ENCODE measurements at regions not wholly inside any gene's neighbourhood (a gene's known extent, or its start where the extent isn't known, plus 50 kb on each side); places are given as distances from the start of the nearest gene placed in this dataset.
"Not testable (repeated sequence)": the region's sequence is repeated elsewhere in the genome, so short reads cannot be mapped to it uniquely, and the experiment has no call there.

DNA sequence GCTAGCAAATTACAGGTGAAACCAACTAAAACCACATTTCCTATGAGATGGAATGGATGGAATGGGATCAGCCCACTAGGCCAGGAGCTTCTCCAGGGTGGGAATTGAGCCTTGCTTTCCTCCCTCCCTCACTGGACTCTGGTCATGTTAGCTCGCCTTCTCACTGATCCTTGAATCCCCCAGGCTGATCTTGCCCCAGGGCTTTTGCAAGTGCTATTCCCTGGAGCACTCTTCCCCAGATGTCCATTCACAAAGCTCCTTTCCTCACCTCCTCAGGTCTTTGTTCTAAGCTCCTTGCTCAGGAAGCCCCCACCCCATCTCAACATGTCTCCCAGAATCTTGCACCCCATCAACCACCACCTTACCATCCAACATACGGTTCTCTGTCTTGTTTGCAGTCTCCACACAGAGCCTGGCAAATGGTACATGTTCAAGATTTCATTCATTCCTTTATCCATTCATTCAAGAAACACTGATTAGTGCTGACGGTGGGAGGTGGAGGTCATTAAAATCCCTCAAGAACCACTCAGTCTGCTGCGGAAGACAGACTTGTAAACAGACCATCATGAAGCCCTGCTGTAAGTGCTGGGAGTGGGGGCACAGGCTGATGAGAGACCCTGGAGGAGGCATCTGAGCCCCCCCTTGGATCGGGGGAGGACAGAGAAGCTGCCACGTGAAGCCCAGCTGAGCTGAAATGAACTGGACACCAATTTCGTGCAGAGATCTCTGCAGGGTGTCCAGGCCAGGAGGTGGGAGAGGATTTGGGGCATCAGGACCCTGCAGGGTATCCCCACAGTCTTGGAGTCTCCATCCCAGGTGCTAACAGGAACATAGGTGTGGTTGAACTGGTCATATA lies 141.7 kb downstream of the BARX1 start:
- DNase-seq (ENCODE audit: low read depth, low spot score), result no peak

GRCh38 chr9:93812410-93812668 lies 142.8 kb downstream of the BARX1 start:
- DNase-seq (ENCODE audit: low read depth, low spot score), result no peak

GRCh38 chr9:93810028-93810971 lies 144.9 kb downstream of the BARX1 start:
- DNase-seq (ENCODE audit: low read depth, low spot score), result peak; percentile 74

GRCh38 chr9:93809204-93809940 lies 145.8 kb downstream of the BARX1 start:
- no peak for DNase-seq (ENCODE audit: low read depth, low spot score)

DNA sequence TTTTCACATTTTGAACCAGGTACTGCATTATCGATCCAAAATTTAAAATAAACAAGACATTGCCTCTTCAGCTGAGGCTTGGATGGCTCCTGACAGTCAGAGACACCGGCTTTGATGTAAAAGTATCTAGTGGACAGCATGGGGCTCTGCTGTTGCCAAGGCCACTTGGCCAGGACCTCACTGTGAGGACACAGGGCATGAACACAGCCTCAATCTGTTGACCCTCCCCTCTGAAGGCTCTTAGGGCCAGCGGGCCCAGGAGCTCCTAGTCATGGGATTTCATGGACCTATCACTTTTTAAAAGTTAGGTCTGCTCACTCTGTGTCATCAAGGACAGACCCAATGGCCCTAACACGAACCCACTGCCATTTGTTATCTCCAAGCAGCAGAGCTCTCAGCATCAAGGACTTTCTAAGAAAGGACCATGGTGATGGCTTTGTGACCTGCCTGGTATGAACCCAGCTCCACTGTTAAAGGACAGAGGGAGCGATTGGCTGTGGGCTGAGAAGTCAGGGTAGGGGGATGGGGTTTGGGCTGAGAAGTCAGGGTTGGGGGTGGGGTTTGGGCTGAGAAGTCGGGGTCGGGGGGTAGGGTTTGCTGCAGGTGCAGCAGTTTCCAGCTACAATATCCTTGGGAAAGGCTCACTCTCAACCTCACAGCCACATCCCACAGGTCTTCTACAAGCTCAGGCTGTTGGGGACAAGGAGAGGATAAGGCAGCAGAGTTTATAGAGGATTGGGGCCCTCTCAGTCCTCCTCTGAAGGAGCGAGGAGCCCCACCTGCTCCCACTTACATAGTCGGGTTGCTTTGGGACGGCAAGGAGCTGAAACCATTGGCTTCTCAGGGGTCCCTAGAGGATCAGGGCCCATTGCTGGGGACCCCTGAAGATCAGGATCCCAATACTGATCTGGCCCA lies 146.8 kb downstream of the BARX1 start:
- no peak for DNase-seq (ENCODE audit: low read depth, low spot score)

DNA sequence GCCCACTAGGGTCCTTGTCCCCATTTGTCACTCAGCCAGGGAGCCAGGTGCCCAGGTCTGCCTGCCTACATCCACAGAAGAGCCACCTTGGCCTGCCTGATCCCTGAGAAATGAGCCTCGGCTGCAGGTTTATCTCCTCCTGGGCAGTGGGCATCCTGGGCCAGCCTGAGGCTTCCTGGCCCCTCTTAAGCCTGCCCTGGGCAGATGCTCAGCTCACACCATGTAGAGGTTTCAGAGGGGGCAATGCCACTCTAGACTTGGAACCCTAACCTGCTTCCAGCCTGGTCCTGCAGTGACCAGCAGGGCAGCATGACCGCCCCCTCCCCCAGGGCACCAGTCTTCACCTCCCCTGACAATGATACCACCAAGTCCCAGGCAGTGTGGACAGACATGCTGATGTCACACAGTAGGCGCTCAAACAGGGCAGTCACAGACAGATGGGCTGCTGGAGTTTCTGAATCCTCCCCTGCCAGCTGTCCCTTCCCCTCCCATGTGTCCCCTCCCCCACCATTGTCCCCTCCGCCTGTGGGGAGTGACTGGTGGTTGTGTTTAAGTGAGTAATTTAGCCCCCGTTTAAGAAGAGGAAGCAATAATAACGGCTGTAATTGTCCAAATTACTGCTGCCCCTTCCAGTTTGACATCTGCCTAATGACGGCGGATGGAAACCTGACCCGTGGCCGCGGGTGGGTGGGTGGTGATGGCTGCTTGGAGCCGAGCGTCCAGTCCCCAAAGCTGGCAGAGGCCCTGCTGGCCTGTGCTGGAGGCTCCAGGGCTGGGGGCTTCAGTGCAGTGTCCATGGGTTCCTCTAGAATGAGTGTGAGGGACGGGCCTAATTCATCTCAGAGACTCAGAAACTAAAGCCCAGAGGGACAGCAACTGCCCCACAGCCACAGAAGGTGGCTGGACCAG lies 147.7 kb downstream of the BARX1 start:
- DNase-seq (ENCODE audit: low read depth, low spot score), result no peak

DNA sequence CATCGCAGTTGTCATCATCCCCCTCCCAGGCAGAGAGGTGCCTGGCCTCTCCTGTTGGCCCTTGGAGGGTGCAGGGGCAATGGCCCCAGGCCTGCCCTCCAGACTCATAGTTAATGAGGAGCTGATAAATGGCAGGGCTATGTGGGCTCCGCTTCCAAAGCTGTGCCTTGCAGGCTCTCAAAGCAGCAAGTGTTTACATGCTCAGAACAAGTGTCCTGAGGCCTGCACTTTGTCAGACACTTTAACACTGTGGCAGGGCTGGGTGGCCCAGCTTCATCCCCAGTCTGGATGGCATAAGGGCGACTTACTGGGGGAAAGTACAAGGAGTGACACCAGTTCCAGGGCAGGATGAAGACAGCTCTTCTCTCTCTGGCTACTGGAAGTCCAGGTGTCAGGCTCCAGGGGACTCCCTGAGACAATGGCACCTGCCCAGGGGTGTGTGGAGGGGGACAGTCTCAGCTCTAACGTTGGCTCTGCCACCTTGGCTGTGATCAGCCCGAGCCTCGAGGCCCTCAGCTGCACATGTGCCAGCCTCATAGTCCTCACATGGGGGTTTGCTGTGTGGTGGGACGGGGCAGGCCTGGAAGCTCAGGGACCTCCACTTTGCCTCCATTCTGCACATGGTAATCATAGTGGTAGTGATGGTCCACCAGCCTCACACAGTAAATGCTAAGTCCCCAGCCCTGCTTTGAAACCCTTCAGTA lies 153.4 kb downstream of the BARX1 start:
- DNase-seq (ENCODE audit: low read depth, low spot score), result no peak

DNA sequence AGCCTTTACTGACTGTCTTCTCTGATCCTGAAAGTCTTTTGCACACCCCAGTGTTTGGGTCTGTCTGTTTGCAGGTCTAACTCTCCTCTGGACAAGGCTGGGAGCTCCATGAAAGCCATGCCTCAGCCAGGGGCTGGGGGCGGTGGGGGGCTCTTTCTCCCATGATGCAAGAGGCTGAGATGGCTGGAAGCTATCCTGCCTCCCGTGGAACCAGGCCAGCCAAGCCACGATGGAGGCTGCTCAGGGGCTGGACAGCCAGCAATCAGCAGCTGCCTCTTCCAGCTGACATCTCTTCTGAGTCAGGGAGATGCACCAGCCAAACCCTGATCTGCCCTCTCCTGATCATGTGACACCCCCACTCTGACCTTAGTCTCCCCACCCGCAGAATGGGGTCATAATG lies 154.0 kb downstream of the BARX1 start:
- DNase-seq (ENCODE audit: low read depth, low spot score), result no peak

GRCh38 chr9:93792358-93792757 lies 162.8 kb downstream of the BARX1 start:
- DNase-seq (ENCODE audit: low read depth, low spot score), result no peak

DNA sequence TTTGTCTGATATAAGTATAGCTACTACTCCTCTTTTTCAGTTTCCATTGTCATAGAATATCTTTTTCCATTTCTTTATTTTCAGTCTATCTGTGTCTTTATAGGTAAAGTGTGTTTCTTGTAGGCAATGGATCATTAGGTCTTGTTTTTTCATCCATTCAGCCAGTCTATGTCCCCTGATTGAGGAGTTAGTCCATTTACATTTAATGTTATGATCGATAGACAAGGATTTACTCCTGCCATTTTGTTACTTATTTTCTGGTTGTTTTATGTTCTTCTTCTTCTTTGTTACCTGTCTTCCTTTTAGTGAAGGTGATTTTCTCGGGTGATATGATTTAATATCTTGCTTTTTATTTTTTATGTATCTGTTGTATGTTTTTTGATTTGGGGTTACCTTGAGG lies 169.0 kb downstream of the BARX1 start:
- DNase-seq (ENCODE audit: low read depth, low spot score), result no peak

DNA sequence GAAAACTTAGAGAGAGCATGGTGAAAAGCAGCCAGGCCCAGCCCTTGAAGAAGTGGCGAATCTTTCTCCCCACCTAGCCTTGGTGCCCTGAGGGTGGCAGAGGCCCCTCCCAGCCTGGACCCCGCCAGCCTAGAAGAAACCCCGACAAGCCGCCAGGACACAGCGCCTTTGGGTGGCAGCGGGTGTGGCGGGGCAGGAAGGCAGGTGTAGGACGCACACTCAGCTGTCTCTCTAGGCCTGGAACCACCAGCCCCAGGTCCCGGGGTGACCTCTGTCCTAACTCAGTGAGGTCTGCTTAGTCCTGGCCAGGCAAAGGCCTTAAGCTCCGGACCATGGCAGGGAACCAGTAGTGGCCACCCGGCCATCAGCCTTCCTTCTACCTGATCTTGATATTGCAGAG lies 178.3 kb downstream of the BARX1 start:
- DNase-seq (ENCODE audit: low read depth, low spot score), result no peak

GRCh38 chr9:93776256-93776655 lies 178.9 kb downstream of the BARX1 start:
- DNase-seq (ENCODE audit: low read depth, low spot score), result no peak

DNA sequence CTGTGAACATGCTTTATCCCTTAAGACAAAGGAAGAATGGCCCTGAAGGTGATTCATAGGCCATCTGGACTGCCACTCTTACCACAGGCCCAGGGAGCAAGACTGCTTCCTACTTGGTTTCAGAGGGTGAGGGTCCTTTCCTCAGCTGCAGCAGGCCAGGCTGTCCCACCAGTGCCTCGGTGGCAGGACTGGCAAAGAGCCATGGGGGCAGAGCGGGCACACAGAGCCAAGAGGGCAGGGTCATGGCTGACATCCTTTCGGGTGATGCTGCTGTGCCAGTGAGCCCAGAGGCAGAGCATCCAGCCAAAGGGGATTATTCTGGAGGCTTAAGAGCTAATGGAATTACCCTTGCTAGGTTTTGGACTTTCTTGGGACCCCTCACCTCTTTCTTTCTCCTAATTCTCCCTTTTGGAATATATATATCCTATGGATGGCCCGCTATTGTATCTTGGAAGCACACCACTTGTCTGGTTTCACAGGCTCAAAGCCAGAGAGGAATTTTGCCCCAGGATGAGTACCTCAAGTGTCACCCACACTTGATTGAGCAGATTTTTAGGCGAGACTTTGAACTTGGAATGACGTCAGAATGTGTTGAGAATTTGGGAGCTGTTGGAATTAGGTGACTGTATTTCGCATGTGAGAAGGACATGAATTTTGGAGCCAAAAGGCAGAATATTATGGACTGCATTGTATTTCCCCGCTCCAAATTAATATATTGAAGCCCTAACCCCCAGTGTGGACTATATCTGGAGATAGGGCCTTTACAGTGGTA lies 180.6 kb downstream of the BARX1 start:
- no peak for DNase-seq (ENCODE audit: low read depth, low spot score)

DNA sequence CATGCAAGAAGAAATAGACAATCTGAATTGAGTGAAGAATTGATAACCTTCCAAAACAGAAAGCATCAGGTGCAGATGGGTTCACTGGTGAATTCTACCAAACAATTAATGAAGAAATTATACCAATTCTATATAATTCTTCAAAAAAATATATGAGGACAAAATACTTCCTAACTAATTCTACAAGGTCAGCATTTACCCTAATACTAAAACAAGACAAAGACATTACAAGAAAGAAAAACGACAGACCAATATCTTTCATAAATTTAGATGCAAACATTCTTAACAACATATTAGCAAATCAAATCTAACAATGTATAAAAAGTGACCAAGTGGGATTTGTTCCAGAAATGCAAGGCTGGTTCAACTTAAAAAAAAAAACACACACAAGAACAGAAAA lies 183.9 kb downstream of the BARX1 start:
- DNase-seq (ENCODE audit: low read depth, low spot score), result no peak

GRCh38 chr9:93761822-93762221 lies 185.4 kb downstream of the PHF2 start:
- no peak for DNase-seq (ENCODE audit: low read depth, low spot score)

DNA sequence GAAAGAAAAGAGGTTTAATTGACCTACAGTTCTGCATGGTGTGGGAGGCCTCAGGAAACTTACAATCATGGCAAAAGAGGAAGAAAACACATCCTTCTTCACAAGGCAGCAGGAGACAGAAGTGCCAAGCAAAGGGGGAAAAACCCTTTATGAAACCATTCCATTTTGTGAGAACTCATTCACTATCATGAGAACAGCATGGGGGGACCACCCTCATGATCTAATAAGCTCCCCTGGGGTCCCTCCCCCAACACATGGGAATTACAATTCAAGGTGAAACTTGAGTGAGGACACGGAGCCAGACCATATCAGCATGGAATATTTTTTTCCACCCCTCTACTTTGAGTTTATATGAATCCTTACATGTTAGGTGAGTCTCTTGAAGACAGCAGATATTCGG lies 173.7 kb downstream of the PHF2 start:
- DNase-seq (ENCODE audit: low read depth, low spot score), result no peak

GRCh38 chr9:93748827-93749226 lies 172.4 kb downstream of the PHF2 start:
- not testable (repeated sequence) for DNase-seq (ENCODE audit: low read depth, low spot score)

GRCh38 chr9:93731963-93732362 lies 155.6 kb downstream of the PHF2 start:
- DNase-seq (ENCODE audit: low read depth, low spot score), result no peak

- DNase-seq (ENCODE audit: low read depth, low spot score), result no peak
These were observed 154.3 kb downstream of the PHF2 start for GRCh38 chr9:93730648-93731047.

Measured in ELF-1 (cell line).